HT1080 (cell line): ENCODE measurements at regions not wholly inside any gene's neighbourhood (a gene's known extent, or its start where the extent isn't known, plus 50 kb on each side); places are given as distances from the start of the nearest gene placed in this dataset.
"Not testable (repeated sequence)": the region's sequence is repeated elsewhere in the genome, so short reads cannot be mapped to it uniquely, and the experiment has no call there.

ENCODE experiments used
- DNase-seq: peaks from one replicate; pipeline ENCODE4 v3.0.0-alpha.2; 2015; ENCODE audit warnings: low read depth

DNA sequence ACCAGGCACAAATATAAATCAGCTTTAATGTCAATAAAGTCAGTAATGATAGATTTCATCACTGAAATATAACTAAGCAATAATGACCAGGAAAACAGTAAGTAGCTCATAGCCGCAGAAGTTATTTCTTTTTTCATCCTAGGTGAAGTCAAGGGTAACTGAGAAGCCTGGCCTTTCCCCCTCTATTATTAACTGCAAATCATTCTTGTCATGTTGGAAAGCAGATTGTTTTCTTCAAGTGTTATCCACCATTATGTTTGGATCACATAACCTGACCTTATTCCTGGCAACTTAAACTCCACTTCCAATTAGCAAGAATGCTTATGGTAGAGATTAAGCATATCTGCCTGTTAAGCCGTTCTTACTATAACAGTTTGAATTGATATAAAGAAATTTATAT, 603.4 kb upstream of the FOXG1 start:
- DNase-seq = no peak

DNA sequence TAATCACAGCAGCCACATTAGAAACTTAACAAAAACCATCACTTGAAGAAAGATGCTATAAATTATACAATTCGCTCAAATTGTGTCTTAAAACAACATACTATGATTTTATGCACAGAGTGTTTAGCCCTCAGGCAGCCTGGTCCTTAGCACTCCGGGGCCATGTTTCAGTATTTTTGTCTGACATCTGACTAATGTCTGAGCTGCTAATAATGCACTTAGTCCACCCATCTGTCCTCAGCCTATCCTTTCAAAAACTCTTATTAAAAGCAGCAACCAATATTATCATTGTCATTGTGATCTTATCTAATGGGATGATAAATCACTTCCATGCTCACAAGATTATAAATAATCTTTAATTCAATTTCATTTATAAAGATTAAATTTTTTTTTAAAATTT, 602.7 kb upstream of the FOXG1 start:
- no peak for DNase-seq

DNA sequence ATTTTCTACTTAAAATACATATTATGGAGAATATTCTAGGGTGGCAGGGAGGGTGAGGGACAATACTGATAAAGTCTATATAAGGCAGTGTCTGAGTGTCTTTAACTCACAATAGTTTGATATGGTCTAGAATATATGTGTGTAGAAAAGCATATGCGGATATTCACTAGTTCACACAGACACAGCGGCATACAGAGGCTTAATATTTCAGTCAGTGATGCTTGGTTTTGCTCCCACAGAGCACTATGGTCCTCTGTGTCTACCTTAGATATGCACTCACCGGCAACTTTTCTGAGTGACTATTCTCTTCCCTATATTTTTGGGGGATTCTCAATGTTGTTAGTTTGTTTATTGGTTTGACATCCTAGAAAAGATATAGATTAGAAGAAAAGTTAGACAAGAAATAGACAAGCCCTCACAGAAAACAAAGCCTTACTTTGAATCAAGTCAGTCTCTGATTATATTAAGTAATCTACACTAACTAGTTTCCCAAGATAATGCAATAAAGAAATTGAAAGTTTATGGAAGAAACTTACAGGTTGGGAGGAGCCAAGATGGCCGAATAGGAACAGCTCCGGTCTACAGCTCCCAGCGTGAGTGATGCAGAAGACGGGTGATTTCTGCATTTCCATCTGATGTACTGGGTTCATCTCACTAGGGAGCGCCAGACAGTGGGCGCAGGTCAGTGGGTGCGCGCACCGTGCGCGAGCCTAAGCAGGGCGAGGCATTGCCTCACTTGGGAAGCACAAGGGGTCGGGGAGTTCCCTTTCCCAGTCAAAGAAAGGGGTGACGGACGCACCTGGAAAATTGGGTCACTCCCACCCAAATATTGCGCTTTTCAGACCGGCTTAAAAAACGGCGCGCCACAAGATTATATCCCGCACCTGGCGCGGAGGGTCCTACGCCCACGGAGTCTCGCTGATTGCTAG, 578.4 kb upstream of the FOXG1 start:
- not testable (repeated sequence) for DNase-seq

DNA sequence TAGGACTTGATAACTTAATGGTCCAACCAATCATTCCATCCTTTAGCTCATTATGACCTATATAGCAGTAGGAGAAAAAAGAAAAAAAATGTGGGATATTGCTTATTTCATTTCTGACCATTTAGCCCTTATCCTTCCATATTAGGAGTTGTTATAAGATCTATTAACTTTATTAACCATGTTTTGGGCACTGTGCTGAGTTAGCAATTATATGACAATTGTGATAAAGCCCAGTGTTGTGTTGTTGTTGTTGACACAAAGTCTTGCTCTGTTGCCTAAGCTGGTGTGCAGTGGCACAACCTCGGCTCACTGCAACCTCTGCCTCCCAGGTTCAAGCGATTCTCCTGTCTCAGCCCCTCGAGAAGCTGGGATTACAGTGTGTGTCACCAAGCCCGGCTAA, 569.7 kb upstream of the FOXG1 start:
- DNase-seq = no peak

DNA sequence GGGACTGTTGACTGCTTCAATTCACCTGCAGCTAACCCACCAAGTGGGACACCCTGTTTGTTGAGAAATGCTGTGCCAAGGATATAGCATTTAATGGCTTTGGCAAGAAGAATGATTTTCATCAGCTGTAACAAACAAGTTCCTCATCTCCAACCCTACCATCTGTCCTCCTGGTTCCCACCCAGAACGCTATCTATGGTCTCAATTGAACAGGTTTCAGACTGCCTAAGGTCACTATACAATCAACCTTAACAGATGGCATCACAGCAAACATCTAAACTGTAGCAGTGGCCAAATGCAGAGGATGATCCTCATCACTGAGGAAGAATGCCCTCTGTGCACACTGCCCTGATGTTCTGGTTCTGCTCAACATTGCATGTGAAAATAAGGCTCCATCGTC, 546.2 kb upstream of the FOXG1 start:
- DNase-seq = no peak

DNA sequence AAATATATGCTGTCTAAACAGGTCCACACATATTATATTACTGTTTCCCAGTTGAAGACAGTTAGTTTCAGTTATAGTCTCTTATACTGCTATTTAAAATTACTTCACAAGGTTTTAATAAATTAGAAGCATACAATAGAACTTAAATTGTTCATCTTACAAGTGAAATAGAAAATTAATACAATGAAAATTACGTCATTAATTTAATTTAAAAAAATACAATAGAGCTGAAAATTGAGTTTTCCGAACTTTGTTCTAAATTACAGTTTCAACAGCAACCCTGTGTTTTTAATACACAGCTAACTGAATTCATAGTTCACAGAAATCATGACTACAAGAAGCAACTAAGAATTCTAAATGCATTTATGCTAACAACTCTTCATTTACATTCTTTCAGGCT, 525.7 kb upstream of the FOXG1 start:
- DNase-seq = no peak

DNA sequence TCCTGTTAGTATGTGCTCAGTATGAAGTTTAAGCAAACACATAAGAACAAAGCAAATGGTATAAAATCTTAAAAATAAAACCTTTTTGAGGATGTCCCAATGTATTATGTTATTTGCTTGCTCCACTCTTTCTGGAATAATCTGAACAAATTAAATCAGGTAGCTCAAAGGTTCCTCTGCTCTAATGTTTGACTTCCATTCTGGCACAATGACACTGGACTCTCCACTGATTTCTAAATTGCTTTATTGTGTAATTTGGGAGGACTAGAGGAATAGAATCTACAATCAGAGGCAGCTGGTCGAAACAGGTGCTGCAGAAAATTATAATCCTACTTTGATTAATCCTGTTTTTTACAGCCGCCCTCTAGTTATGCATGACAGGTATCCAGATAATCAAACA, 523.7 kb upstream of the FOXG1 start:
- DNase-seq = no peak

DNA sequence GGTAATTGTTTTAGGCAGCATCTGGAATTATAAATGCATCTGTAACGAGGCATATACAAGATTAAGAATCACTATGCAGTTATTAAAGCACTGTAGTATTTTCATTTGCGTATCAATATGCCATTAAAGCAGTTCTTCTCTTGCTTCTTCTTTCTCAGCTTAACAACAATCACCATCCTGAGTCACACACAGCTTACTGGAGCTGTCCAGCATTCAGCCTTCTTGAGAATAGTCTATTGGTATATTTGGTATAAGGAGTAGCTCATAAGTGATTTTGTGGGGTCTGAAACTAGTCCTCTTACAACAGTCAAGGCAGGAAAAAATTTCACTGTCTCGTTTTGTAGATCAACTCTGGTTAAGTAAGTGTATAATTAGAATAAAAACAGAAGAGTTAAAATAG, 523.0 kb upstream of the FOXG1 start:
- DNase-seq = peak; percentile 37

DNA sequence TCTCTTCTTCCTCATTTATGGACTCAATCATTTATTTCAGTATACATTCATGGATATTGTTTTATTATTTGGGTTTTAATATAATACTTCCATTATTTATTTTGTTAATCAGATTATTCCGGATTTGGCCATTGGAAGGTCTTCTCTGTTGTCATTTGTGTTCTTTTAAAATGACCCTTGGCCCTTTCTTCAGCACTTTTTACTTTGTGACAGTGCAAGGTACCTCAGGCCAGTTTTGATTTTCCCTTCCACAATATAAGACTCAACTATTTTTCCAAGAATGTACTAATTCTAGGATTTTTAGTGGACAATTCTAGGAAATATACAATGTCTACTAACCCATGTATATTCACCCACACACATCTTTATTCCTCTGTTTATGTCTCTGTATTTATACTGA, 521.4 kb upstream of the FOXG1 start:
- no peak for DNase-seq

DNA sequence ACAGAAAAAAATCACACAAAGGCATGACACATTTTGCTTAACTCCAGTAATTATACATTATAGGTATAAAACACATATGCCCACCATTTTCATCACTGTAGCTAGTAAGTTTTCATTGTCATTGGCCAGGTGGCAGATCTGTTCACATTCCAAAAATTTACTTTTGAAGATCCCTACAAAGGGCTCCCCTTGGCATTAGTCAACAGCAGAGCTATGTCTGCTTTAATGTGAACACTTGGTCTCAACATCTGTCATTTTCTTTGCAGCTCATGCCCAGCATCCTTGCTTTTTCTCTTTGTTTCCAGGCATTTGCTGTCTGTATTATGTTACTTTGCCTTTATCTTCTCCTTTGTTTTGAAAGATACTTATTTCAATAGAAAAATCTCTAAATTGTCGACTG, 519.1 kb upstream of the FOXG1 start:
- no peak for DNase-seq

DNA sequence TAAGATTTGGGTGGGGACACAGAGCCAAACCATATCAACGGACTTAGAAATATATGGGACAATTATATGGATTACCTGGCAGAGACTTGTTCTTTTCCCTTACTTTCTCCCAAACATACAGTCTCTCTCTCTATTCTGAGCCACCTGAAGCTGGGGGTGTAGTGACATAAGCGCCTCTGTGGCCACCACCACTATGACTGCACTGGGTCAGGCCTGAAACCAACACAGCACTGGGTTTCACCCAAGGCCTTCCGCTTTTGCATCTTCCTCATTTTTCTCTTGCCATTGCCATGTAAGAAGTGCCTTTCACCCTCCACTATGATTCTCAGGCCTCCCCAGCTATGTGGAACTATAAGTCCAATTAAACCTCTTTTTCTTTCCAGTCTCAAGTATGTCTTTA, 514.5 kb upstream of the FOXG1 start:
- DNase-seq = not testable (repeated sequence)

DNA sequence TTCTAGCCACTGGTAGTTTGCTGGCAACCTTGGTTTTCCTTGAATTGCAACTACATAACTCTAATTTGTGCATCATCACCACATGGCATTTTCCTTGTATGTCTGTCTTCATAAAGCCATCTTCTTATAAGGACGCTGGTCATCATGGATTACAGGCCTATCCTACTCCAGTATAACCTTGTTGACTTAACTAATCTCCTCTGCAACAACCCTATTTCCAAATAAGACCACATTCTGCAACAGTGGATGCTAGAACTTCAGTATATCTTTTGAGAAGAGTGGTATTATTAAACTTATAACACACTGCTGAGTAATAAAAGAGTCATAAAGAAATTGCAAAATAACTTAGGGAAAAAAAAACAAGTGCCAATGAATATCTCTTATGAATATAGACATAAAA, 511.8 kb upstream of the FOXG1 start:
- DNase-seq = no peak

DNA sequence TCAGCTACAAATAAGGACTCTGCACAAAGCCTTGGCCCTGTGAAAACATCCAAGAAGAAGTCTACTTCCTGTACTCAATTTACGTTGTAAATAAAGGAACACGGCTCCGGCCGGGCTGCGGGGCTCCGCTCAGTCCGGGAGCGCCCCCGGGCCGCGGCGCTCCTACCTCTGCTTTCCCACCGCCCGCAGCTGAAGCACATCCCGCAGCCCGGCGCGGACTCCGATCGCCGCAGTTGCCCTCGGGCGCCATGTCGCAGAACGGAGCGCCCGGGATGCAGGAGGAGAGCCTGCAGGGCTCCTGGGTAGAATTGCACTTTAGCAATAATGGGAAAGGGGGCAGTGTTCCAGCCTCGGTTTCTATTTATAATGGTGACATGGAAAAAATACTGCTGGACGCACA, 502.3 kb upstream of the FOXG1 start:
- no peak for DNase-seq

DNA sequence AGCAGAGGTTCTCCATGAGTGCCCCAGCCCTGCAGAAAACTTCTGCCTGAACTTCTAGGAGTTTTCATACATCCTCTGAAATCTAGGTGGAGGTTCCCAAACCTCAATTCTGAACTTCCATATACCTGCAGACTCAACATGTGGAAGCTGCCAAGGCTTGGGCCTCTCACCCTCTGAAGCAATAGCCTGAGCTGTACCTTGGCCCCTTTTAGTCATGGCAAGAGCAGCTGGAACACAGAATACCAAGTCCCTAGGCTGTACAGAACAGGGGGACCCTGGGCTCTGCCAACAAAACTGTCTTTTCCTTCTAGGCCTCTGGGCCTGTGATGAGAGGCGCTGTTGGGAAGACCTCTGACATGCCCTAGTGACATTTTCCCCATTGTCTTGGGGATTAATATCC, 494.3 kb upstream of the FOXG1 start:
- no peak for DNase-seq

DNA sequence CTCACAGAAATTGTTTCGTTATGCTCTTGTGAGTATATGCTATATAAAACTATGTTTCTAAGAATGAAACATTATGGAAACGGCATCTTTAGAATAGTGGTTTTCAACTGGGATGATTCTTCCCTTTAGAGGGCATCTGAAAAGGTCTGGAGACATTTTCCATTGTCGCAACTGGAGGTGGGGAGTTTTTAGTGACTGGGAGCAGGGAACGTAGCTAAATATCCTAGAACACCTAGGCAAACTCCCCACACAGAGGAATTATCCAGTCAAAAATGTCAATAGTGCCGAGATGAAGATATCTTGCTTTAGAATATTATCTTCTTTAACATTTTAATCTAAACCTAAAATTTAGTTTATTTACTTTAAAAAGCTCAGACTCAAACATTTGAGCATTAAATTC, 486.1 kb upstream of the FOXG1 start:
- DNase-seq = no peak

DNA sequence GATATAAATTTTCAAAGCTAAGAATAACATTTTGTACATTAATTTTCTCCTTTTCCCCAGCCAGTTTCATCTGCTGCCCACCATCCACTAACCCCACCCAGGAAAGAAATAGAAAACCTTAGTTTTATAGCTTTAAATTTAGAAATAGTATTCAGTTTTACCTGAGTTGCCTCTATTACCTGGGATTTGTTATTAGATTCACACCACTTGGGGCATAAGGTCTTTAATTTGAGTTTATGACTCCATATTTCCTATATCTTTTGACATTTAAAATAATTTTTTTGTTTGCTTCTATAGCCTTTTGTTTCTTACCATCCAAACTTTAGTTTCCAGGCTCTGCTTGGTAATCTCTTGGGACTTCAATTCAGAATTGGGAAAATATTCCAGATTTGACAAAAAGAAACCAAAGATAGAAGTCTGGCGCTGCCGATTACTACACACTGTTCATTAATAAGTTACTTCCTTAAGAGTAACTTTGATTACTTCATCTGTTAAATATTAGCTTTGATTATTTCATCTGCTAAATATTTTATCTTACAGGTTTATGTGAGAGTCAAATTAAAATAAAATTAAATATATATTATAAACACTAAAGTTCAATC, 485.5 kb upstream of the FOXG1 start:
- no peak for DNase-seq

DNA sequence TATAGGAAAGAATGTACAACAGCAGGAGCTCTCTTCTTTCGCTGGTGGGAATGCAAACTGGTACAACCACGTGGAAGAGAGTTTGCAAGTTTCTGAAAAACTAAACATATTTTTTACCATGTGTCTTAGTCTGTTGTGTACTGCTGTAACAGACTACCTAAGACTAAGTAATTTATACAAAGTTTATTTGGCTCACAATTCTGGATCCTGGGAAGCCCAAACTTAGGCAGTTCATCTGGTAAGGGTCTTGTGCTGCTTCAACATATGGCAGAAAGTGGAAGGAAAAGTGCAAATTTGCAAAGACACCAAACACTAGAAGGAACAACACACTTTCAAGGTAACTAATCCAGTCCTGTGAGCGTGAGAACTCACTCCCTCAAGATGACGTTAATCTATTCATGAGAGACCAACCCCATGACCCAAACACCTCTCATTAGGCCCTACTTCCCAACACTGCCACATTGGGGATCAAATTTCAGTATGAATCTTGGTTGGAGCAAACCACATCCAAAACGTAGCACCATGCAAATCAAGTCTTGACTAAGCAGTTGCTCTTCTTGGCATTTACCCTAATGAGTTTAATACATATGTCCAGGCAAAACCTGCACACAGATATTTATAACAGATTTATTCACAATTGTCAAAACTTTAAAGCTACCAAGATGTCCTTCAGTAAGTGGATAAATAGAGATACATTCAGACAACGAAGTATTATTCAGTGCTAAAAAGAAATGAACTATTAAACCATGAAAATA, 481.9 kb upstream of the FOXG1 start:
- no peak for DNase-seq

DNA sequence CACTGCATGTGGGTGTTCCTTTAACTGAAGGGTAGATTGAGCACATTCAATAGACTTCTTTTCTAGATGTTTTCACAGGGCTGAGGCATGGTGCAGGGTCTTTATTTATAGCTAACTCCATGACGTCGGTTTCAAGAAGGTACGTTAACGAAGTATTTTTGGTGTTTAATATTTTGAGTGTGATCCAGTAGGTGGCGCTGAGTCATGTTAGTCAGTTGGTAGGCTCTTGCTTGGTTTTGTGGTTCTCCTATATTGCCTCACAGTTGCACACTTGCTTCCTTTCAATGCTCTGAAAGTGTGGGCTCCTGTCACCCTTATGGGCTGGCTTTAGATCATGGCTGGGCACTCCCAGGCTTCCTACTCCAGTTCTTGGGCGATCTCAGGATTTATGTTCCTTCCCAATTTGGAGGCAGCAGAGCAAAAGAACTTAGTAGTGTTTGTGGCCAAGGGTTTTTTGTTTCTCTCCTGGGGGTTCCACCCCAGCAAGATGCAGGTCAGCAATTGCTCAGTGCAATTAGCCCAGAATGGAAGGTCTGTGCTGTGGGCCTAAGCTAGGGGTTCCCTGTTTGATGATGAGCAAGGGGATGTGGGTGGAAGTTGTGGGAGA, 471.6 kb upstream of the FOXG1 start:
- DNase-seq = peak; percentile 65

DNA sequence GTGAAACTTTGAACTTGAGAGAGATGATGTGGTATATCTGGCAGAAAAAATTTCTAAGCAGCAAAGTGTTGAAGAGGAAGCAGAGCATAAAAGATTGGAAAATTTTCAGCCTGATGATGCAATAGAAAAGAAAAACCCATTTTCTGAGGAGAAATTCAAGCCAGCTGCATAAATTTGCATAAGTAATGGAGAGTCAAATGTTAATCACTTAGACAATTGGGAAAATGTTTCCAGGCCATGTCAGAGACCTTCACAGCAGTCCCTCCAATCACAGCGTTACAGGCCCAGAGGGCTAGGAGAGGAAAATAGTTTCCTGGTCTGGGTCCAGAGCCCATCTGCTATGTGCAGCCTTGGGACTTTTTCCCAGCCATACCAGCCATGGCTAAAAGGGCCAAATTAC, 469.0 kb upstream of the FOXG1 start:
- no peak for DNase-seq

DNA sequence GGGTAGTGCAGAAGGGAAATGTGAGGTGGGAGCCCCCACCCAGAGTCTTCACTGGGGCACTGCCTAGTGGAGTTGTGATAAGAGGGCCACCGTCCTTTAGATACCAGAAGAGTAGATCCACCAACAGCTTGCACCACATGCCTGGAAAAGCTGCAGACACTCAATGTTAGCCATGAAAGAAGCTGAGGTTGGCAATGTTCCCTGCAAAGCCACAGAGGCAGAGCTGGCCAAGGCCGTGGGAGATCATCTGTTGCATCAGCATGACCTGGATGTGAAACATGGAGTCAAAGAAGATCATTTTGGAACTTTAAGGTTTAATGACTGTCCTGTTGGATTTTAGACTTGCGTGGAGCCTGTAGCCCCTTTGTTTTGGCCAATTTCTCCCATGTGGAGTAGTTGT, 468.4 kb upstream of the FOXG1 start:
- DNase-seq = no peak

DNA sequence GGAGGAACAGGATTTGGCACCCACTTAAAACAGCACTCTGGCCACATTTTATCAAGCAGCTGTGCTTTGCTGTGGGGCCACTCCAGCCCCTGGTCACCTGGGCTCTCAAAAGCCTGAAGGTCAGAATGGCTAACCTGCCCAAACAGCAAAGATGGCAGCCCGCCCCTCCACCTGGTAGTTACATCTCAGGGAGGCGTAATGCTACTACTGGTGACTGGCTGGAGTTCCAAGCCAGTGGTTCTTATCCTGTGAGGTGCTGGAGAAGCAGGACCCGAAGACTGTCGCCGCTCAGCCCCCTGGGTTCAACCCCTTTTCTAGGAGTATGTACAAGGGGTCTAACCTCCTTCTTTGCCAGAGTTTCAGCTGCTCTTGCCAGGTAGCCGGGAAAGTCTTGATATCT, 467.4 kb upstream of the FOXG1 start:
- no peak for DNase-seq

DNA sequence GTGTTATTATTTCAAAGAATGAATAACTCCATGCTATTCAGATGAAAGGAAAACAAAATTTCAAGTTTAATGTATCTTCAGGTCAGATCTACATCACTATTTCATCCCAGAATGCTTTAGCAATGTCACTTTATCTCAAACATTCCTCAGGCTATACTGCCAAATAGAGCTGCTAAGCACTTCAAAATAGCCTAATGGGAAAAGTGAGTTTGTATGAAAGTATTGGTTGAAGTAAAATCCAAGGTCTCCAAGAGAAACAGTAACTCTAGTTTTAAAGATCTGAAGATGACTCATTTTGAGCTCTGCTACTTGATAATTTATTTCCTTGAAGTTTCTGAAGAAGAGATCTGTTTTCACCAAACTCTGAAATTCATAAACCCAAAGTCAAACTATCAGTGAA, 466.2 kb upstream of the FOXG1 start:
- no peak for DNase-seq
